H9 (cell line): ENCODE measurements at regions not wholly inside any gene's neighbourhood (a gene's known extent, or its start where the extent isn't known, plus 50 kb on each side); places are given as distances from the start of the nearest gene placed in this dataset.

ENCODE experiments used
- DNase-seq: peaks from one replicate; pipeline ENCODE4 v3.0.0-alpha.2; 2017
- H2AFZ ChIP-seq: one replicate; pipeline ENCODE4 v1.6.1; 2013; ENCODE audit warnings: mild to moderate bottlenecking, low read length, control low read depth, moderate library complexity
- H2AK5ac ChIP-seq: 2 replicates; pipeline ENCODE4 v1.6.1; 2013; ENCODE audit warnings: low read length, control low read depth, mixed read lengths; ENCODE audit not compliant: insufficient read length
- H2BK120ac ChIP-seq: one replicate; pipeline ENCODE4 v1.6.1; 2013; ENCODE audit warnings: low read depth, mild to moderate bottlenecking, low read length, control low read depth, inconsistent platforms; ENCODE audit not compliant: poor library complexity, severe bottlenecking
- H2BK12ac ChIP-seq: 2 replicates; pipeline ENCODE4 v1.6.1; 2013; ENCODE audit warnings: low read length, control low read depth, mixed read lengths, low read depth; ENCODE audit not compliant: insufficient read length
- H2BK15ac ChIP-seq: 2 replicates; pipeline ENCODE4 v1.6.1; 2013; ENCODE audit warnings: low read depth, low read length, control low read depth
- H2BK20ac ChIP-seq: one replicate; pipeline ENCODE4 v1.6.1; 2013; ENCODE audit warnings: low read depth, mild to moderate bottlenecking, low read length, control low read depth, inconsistent platforms; ENCODE audit not compliant: poor library complexity, severe bottlenecking
- H2BK5ac ChIP-seq: 2 replicates; pipeline ENCODE4 v1.6.1; 2013; ENCODE audit warnings: low read length, control low read depth, mixed read lengths; ENCODE audit not compliant: insufficient read length
- H3K14ac ChIP-seq: 2 replicates; pipeline ENCODE4 v1.6.1; 2013; ENCODE audit warnings: low read length, control low read depth; ENCODE audit not compliant: insufficient read depth
- H3K18ac ChIP-seq: 2 replicates; pipeline ENCODE4 v1.6.1; 2013; ENCODE audit warnings: low read depth, mild to moderate bottlenecking, mixed read lengths, low read length, control low read depth; ENCODE audit not compliant: insufficient read length
- H3K23ac ChIP-seq: 2 replicates; pipeline ENCODE4 v1.6.1; 2013; ENCODE audit warnings: low read length, control low read depth, mixed read lengths, low read depth; ENCODE audit not compliant: insufficient read length
- H3K23me2 ChIP-seq: 2 replicates; pipeline ENCODE4 v1.6.1; 2013; ENCODE audit warnings: low read depth, mild to moderate bottlenecking, mixed read lengths, low read length, control low read depth; ENCODE audit not compliant: insufficient read length, poor library complexity, severe bottlenecking
- H3K27ac ChIP-seq: 2 replicates; pipeline ENCODE4 v1.5.1; 2013; ENCODE audit warnings: low read length, control low read depth, mixed read lengths, low read depth; ENCODE audit not compliant: insufficient read length
- H3K27me3 ChIP-seq: 2 replicates; pipeline ENCODE4 v1.6.1; 2013; ENCODE audit warnings: low read length, control low read depth, inconsistent platforms; ENCODE audit not compliant: insufficient read depth
- H3K4ac ChIP-seq: 2 replicates; pipeline ENCODE4 v1.6.1; 2013; ENCODE audit warnings: low read depth, mild to moderate bottlenecking, control low read depth, inconsistent platforms, low read length, moderate library complexity
- H3K4me1 ChIP-seq: 2 replicates; pipeline ENCODE4 v1.6.1; 2013; ENCODE audit warnings: low read length, control low read depth, inconsistent platforms; ENCODE audit not compliant: insufficient read depth
- H3K4me2 ChIP-seq: 2 replicates; pipeline ENCODE4 v1.6.1; 2013; ENCODE audit warnings: low read length, control low read depth, mixed read lengths; ENCODE audit not compliant: insufficient read length, insufficient read depth
- H3K56ac ChIP-seq: 2 replicates; pipeline ENCODE4 v1.6.1; 2013; ENCODE audit warnings: low read depth, mild to moderate bottlenecking, mixed read lengths, low read length, control low read depth; ENCODE audit not compliant: insufficient read length
- H3K79me1 ChIP-seq: 2 replicates; pipeline ENCODE4 v1.6.1; 2013; ENCODE audit warnings: low read depth, mild to moderate bottlenecking, moderate library complexity, low read length, control low read depth, inconsistent platforms; ENCODE audit not compliant: insufficient read depth, poor library complexity, severe bottlenecking
- H3K79me2 ChIP-seq: 2 replicates; pipeline ENCODE4 v1.6.1; 2013; ENCODE audit warnings: low read length, control low read depth, inconsistent platforms; ENCODE audit not compliant: insufficient read depth
- H3K9ac ChIP-seq: 2 replicates; pipeline ENCODE4 v1.6.1; 2013; ENCODE audit warnings: low read length, control low read depth, mixed read lengths; ENCODE audit not compliant: insufficient read length; ENCODE audit errors: extremely low read depth
- H3K9me3 ChIP-seq: one replicate; pipeline ENCODE4 v1.6.1; 2013; ENCODE audit warnings: low read depth, low read length, inconsistent platforms; ENCODE audit not compliant: control insufficient read depth
- H3T11ph ChIP-seq: one replicate; pipeline ENCODE4 v1.6.1; 2013; ENCODE audit warnings: mild to moderate bottlenecking, low read length, control low read depth, inconsistent platforms
- H4K20me1 ChIP-seq: one replicate; pipeline ENCODE4 v1.6.1; 2013; ENCODE audit not compliant: control insufficient read depth, insufficient read length, insufficient read depth
- H4K5ac ChIP-seq: 2 replicates; pipeline ENCODE4 v1.6.1; 2013; ENCODE audit warnings: low read depth, mild to moderate bottlenecking, mixed read lengths, low read length, control low read depth; ENCODE audit not compliant: insufficient read length
- H4K8ac ChIP-seq: replicated peaks from 2 replicates; pipeline ENCODE4 v1.6.1; 2013; ENCODE audit warnings: low read length, control low read depth, mixed read lengths, low read depth; ENCODE audit not compliant: insufficient read length
- H4K91ac ChIP-seq: 2 replicates; pipeline ENCODE4 v1.6.1; 2013; ENCODE audit warnings: low read depth, mild to moderate bottlenecking, moderate library complexity, mixed read lengths, low read length, control low read depth; ENCODE audit not compliant: insufficient read length
- H3K27ac Mint-ChIP-seq, 3 experiments: 2 replicates in 2 of 3; 3 replicates in 1 of 3; pipeline ENCODE4 v1.8.0; 2020 to 2021; ENCODE audit warnings: mixed read lengths in 3 of 3, mild to moderate bottlenecking in 1 of 3, moderate library complexity in 1 of 3
- H3K27me3 Mint-ChIP-seq: 2 replicates; pipeline ENCODE4 v1.8.0; 2021; ENCODE audit warnings: low read depth, mild to moderate bottlenecking, moderate library complexity, mixed read lengths
- H3K36me3 Mint-ChIP-seq, 3 experiments: 2 replicates in 2 of 3; 3 replicates in 1 of 3; pipeline ENCODE4 v1.8.0; 2020 to 2021; ENCODE audit warnings: low read depth in 3 of 3, mixed read lengths in 3 of 3; ENCODE audit not compliant: insufficient read depth in 1 of 3
- H3K4me1 Mint-ChIP-seq, 2 experiments: 2 replicates each; pipeline ENCODE4 v1.8.0; 2020; ENCODE audit warnings: mixed read lengths in 2 of 2
- H3K4me3 Mint-ChIP-seq, 2 experiments: 2 replicates in 1 of 2; 3 replicates in 1 of 2; pipeline ENCODE4 v1.8.0; 2020 to 2021; ENCODE audit warnings: mild to moderate bottlenecking in 2 of 2, mixed read lengths in 2 of 2, moderate library complexity in 1 of 2
- H3K9me3 Mint-ChIP-seq, 2 experiments: 2 replicates in 1 of 2; 3 replicates in 1 of 2; pipeline ENCODE4 v1.8.0; 2020; ENCODE audit warnings: mild to moderate bottlenecking in 2 of 2, mixed read lengths in 2 of 2, moderate library complexity in 1 of 2
- WGBS: extraction: QIAGEN DNeasy Blood & Tissue Kit; methylation state at CpG from one replicate; pipeline ENCODE4 v1.1.7; 2013; ENCODE audit warnings: missing lambda C conversion rate, low lambda C conversion rate, mixed read lengths; ENCODE audit not compliant: insufficient read length; ENCODE audit errors: extremely low coverage; 5-methylcytosine and 5-hydroxymethylcytosine counted together
- TF ChIP-seq, protein P1 (sequence below): fragments of 200-600 bp; sonication (generic); conservative IDR thresholded peaks from 3 replicates; pipeline ENCODE4 v1.8.0; 2021; ENCODE audit warnings: antibody characterized with exemption, mild to moderate bottlenecking

DNA sequence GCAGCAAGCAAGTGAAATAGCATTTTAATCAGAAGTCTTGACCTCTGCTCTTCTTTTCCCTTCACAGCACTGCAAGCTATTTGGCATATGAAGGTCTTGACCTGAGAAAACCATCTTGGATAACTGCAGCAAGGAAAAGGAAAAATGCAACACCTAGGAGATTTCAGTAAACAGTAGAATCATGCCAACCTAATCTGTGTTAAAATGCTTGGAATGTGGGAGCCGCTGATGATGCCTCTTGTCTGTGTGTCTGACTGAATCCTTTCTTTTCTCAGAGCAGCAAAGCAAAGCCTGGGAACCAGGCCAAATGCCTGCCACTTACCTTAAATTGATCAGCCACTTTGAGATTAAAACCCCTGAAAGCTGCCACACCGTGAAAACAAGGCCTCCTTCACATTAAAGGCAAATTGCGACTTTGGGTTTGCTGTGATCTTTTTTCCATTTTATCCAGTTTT, 80.4 kb upstream of the CDK6 start:
- Histone ChIP-seq H3K56ac (no peak overlapping the region), H4K8ac (no peak overlapping the region), H3T11ph (no peak overlapping the region), H3K79me2 (no peaks in the 10 kb centered on the region), H3K79me1 (no peaks in the 10 kb centered on the region), H3K14ac (no peak overlapping the region), H3K4me1 (peaks cover 5% of the 10 kb centered on the region; the same call in 1 of the 2 replicates), H2BK20ac (no peak overlapping the region), H3K27me3 (no peaks in the 10 kb centered on the region), H3K4me2 (no peak overlapping the region), H4K5ac (no peak overlapping the region), H2AK5ac (no peak overlapping the region), H4K20me1 (no peaks in the 10 kb centered on the region), H4K91ac (no peak overlapping the region), H2AFZ (peak overlapping the region; percentile 62), H2BK15ac (no peak overlapping the region), H3K23me2 (no peaks in the 10 kb centered on the region), H2BK12ac (no peak overlapping the region), H3K4ac (no peak overlapping the region), H3K9me3 (no peaks in the 10 kb centered on the region), H2BK120ac (peak overlapping the region; percentile 36), H3K18ac (peak overlapping the region; percentile 49), H2BK5ac (no peak overlapping the region), H3K27ac (peak overlapping the region; percentile 74), H3K9ac (no peak overlapping the region), H3K23ac (no peak overlapping the region)
- H3K4me1 Mint-ChIP-seq = peaks cover 10 to 16% of the 10 kb centered on the region in 2 experiments
- H3K27ac Mint-ChIP-seq = peak overlapping the region; percentile 88 to 97 (median 89); a peak in 5 of 7 replicates
- TF ChIP-seq, protein P1, sequence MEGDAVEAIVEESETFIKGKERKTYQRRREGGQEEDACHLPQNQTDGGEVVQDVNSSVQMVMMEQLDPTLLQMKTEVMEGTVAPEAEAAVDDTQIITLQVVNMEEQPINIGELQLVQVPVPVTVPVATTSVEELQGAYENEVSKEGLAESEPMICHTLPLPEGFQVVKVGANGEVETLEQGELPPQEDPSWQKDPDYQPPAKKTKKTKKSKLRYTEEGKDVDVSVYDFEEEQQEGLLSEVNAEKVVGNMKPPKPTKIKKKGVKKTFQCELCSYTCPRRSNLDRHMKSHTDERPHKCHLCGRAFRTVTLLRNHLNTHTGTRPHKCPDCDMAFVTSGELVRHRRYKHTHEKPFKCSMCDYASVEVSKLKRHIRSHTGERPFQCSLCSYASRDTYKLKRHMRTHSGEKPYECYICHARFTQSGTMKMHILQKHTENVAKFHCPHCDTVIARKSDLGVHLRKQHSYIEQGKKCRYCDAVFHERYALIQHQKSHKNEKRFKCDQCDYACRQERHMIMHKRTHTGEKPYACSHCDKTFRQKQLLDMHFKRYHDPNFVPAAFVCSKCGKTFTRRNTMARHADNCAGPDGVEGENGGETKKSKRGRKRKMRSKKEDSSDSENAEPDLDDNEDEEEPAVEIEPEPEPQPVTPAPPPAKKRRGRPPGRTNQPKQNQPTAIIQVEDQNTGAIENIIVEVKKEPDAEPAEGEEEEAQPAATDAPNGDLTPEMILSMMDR = no peak
- no CpG with 5 or more reads among the region's 3 CpGs for WGBS
- peak; percentile 41 for DNase-seq
- H3K27me3 Mint-ChIP-seq = no peaks in the 10 kb centered on the region; the same call in 1 of the 2 replicates
- no peak overlapping the region for H3K4me3 Mint-ChIP-seq
- H3K36me3 Mint-ChIP-seq = no peaks in the 10 kb centered on the region
- peaks cover 0 to 6% of the 10 kb centered on the region in 2 experiments; a peak in 1 of 5 replicates for H3K9me3 Mint-ChIP-seq
